ENCODE measurements at regions not wholly inside any gene's neighbourhood (a gene's known extent, or its start where the extent isn't known, plus 50 kb on each side); places are given as distances from the start of the nearest gene placed in this dataset.
"Not testable (repeated sequence)": the region's sequence is repeated elsewhere in the genome, so short reads cannot be mapped to it uniquely, and the experiment has no call there.

- no peaks in the 10 kb centered on the region for H3K36me3 ChIP-seq (ENCODE audit: control insufficient read depth, insufficient read depth, low read length)
- H3K9ac ChIP-seq (ENCODE audit: extremely low read depth, low read length, poor library complexity, severe bottlenecking) = no peak overlapping the region
- H3K4me3 ChIP-seq (ENCODE audit: low read length) = no peak overlapping the region
- no peaks in the 10 kb centered on the region for H3K4me1 ChIP-seq (ENCODE audit: control insufficient read depth, insufficient read depth, low read length)
- Mint-ChIP-seq H3K36me3 (ENCODE audit: low read depth) (no peaks in the 10 kb centered on the region), H3K27me3 (ENCODE audit: insufficient read depth) (peaks cover 5% of the 10 kb centered on the region), H3K27ac (no peak overlapping the region), H3K9me3 (peaks cover 6% of the 10 kb centered on the region), H3K4me3 (no peak overlapping the region), H3K4me1 (no peaks in the 10 kb centered on the region)
- H3K9me3 ChIP-seq (ENCODE audit: control insufficient read depth, low read length) = no peaks in the 10 kb centered on the region
- no peak for TF ChIP-seq CTCF (conservative IDR thresholded peaks at IDR 0.05)
- no peaks in the 10 kb centered on the region for H3K27me3 ChIP-seq (ENCODE audit: control insufficient read depth, insufficient read depth, low read length, poor library complexity, severe bottlenecking)
- no peak overlapping the region for H3K27ac ChIP-seq (ENCODE audit: low read depth, low read length)
- no peak for DNase-seq
Observed at GRCh38 chr9:82052081-82052480, 63.5 kb downstream of the SPATA31D1 start.

- Mint-ChIP-seq H3K27ac (no peak overlapping the region), H3K27me3 (ENCODE audit: insufficient read depth) (peaks cover 22% of the 10 kb centered on the region), H3K9me3 (peaks cover 6% of the 10 kb centered on the region), H3K36me3 (ENCODE audit: low read depth) (no peaks in the 10 kb centered on the region), H3K4me1 (no peaks in the 10 kb centered on the region), H3K4me3 (no peak overlapping the region)
- 95 to 96% methylated on average over 7 to 26 of the region's 26 CpGs for WGBS, 2 experiments (ENCODE audit: insufficient coverage in 1 of 2, insufficient read length in 1 of 2)
- no peak overlapping the region for H3K27ac ChIP-seq (ENCODE audit: low read depth, low read length)
- no peaks in the 10 kb centered on the region for H3K4me1 ChIP-seq (ENCODE audit: control insufficient read depth, insufficient read depth, low read length)
- no peak for DNase-seq
- no peaks in the 10 kb centered on the region for H3K36me3 ChIP-seq (ENCODE audit: control insufficient read depth, insufficient read depth, low read length)
- TF ChIP-seq CTCF (conservative IDR thresholded peaks at IDR 0.05) = no peak
- H3K4me3 ChIP-seq (ENCODE audit: low read length) = no peak overlapping the region
- no peaks in the 10 kb centered on the region for H3K27me3 ChIP-seq (ENCODE audit: control insufficient read depth, insufficient read depth, low read length, poor library complexity, severe bottlenecking)
- no peak overlapping the region for H3K9ac ChIP-seq (ENCODE audit: extremely low read depth, low read length, poor library complexity, severe bottlenecking)
- no peaks in the 10 kb centered on the region for H3K9me3 ChIP-seq (ENCODE audit: control insufficient read depth, low read length)
Observed at GRCh38 chr9:82054264-82055015, 65.9 kb downstream of the SPATA31D1 start.

- no peaks in the 10 kb centered on the region for H3K4me1 ChIP-seq (ENCODE audit: control insufficient read depth, insufficient read depth, low read length)
- no peak overlapping the region for H3K27ac Mint-ChIP-seq
Observed at GRCh38 chr9:82057805-82058204, 69.2 kb downstream of the SPATA31D1 start.

GRCh38 chr9:82061801-82062200 lies 73.2 kb downstream of the SPATA31D1 start:
- not testable (repeated sequence) for H3K4me1 Mint-ChIP-seq; H3K4me3 ChIP-seq (ENCODE audit: low read length); H3K27me3 ChIP-seq (ENCODE audit: control insufficient read depth, insufficient read depth, low read length, poor library complexity, severe bottlenecking); H3K27ac Mint-ChIP-seq; H3K36me3 ChIP-seq (ENCODE audit: control insufficient read depth, insufficient read depth, low read length); DNase-seq; H3K9me3 Mint-ChIP-seq; H3K9me3 ChIP-seq (ENCODE audit: control insufficient read depth, low read length); H3K4me3 Mint-ChIP-seq; H3K36me3 Mint-ChIP-seq (ENCODE audit: low read depth); H3K27ac ChIP-seq (ENCODE audit: low read depth, low read length); H3K9ac ChIP-seq (ENCODE audit: extremely low read depth, low read length, poor library complexity, severe bottlenecking); H3K4me1 ChIP-seq (ENCODE audit: control insufficient read depth, insufficient read depth, low read length)
- H3K27me3 Mint-ChIP-seq (ENCODE audit: insufficient read depth) = peaks cover 33% of the 10 kb centered on the region
- WGBS, 2 experiments (ENCODE audit: insufficient coverage in 1 of 2, insufficient read length in 1 of 2) = 93% methylated on average over 6 of the region's 7 CpGs; no CpG with 5 or more reads in 1 of the 2 experiments

More at GRCh38 chr9:82057805-82058204, 69.2 kb downstream of the SPATA31D1 start:
- WGBS, 2 experiments (ENCODE audit: insufficient coverage in 1 of 2, insufficient read length in 1 of 2) = 87 to 98% methylated on average over 4 to 5 of the region's 5 CpGs
- Histone ChIP-seq H3K9me3 (ENCODE audit: control insufficient read depth, low read length) (no peaks in the 10 kb centered on the region), H3K27ac (ENCODE audit: low read depth, low read length) (no peak overlapping the region), H3K4me3 (ENCODE audit: low read length) (no peak overlapping the region), H3K9ac (ENCODE audit: extremely low read depth, low read length, poor library complexity, severe bottlenecking) (no peak overlapping the region), H3K27me3 (ENCODE audit: control insufficient read depth, insufficient read depth, low read length, poor library complexity, severe bottlenecking) (no peaks in the 10 kb centered on the region), H3K36me3 (ENCODE audit: control insufficient read depth, insufficient read depth, low read length) (no peaks in the 10 kb centered on the region)
- Mint-ChIP-seq H3K9me3 (peaks cover 6% of the 10 kb centered on the region), H3K27me3 (ENCODE audit: insufficient read depth) (peaks cover 33% of the 10 kb centered on the region), H3K4me1 (no peaks in the 10 kb centered on the region), H3K36me3 (ENCODE audit: low read depth) (no peaks in the 10 kb centered on the region), H3K4me3 (no peak overlapping the region)
- DNase-seq = no peak
- no peak for TF ChIP-seq CTCF (conservative IDR thresholded peaks at IDR 0.05)
